Neuronal stem cell (in vitro differentiated cells): ENCODE measurements at regions not wholly inside any gene's neighbourhood (a gene's known extent, or its start where the extent isn't known, plus 50 kb on each side); places are given as distances from the start of the nearest gene placed in this dataset.

Experiments
- DNase-seq: peaks from one replicate; pipeline ENCODE4 v3.0.0-alpha.2; 2013; ENCODE audit warnings: low spot score
- H2AFZ ChIP-seq: one replicate; pipeline ENCODE4 v1.6.1; 2013; ENCODE audit warnings: mild to moderate bottlenecking, low read length, inconsistent platforms
- H2AK5ac ChIP-seq: 2 replicates; pipeline ENCODE4 v1.6.1; 2013; ENCODE audit warnings: low read depth, mild to moderate bottlenecking, inconsistent platforms, low read length, moderate library complexity, mixed read lengths
- H2BK120ac ChIP-seq: 2 replicates; pipeline ENCODE4 v1.6.1; 2013; ENCODE audit warnings: low read depth, mild to moderate bottlenecking, inconsistent platforms, low read length, moderate library complexity, mixed read lengths
- H2BK12ac ChIP-seq: one replicate; pipeline ENCODE4 v1.6.1; 2013; ENCODE audit warnings: low read length, inconsistent platforms
- H2BK15ac ChIP-seq: 2 replicates; pipeline ENCODE4 v1.6.1; 2013; ENCODE audit warnings: mild to moderate bottlenecking, low read length, inconsistent platforms, mixed read lengths
- H2BK5ac ChIP-seq: one replicate; pipeline ENCODE4 v1.6.1; 2013; ENCODE audit warnings: inconsistent platforms, mild to moderate bottlenecking, low read length, moderate library complexity
- H3K14ac ChIP-seq: one replicate; pipeline ENCODE4 v1.6.1; 2013; ENCODE audit warnings: low read length, inconsistent platforms
- H3K18ac ChIP-seq: 2 replicates; pipeline ENCODE4 v1.6.1; 2013; ENCODE audit warnings: low read length, inconsistent platforms
- H3K23ac ChIP-seq: 2 replicates; pipeline ENCODE4 v1.6.1; 2013; ENCODE audit warnings: low read depth, mild to moderate bottlenecking, mixed read lengths, low read length, inconsistent platforms; ENCODE audit not compliant: poor library complexity
- H3K27ac ChIP-seq: replicated peaks from 3 replicates; pipeline ENCODE4 v1.5.1; 2013; ENCODE audit warnings: low read length, inconsistent platforms
- H3K27me3 ChIP-seq, 3 experiments: 2 replicates each; pipeline ENCODE4 v1.6.1; 2013; ENCODE audit warnings: low read length in 3 of 3, mild to moderate bottlenecking in 2 of 3, inconsistent platforms in 1 of 3, low read depth in 1 of 3, mixed read lengths in 1 of 3, moderate library complexity in 1 of 3; ENCODE audit not compliant: control insufficient read depth in 3 of 3, insufficient read depth in 3 of 3
- H3K36me3 ChIP-seq, 2 donors: replicated peaks in 1 of 2; 2 replicates each; pipeline ENCODE4 v1.6.1; 2013; ENCODE audit warnings: low read length in 2 of 2; ENCODE audit not compliant: control insufficient read depth in 2 of 2, insufficient read depth in 2 of 2
- H3K4ac ChIP-seq: 2 replicates; pipeline ENCODE4 v1.6.1; 2013; ENCODE audit warnings: inconsistent platforms, mild to moderate bottlenecking, low read length, moderate library complexity
- H3K4me1 ChIP-seq, 2 donors: 1 replicate in 1 of 2; 2 replicates in 1 of 2; pipeline ENCODE4 v1.6.1; 2013; ENCODE audit warnings: low read length in 2 of 2, low read depth in 1 of 2; ENCODE audit not compliant: control insufficient read depth in 2 of 2, insufficient read depth in 1 of 2
- H3K4me2 ChIP-seq: one replicate; pipeline ENCODE4 v1.6.1; 2013; ENCODE audit warnings: mild to moderate bottlenecking, low read length, inconsistent platforms; ENCODE audit not compliant: insufficient read depth, poor library complexity, severe bottlenecking
- H3K4me3 ChIP-seq, 2 donors: 2 replicates each; pipeline ENCODE4 v1.5.1; 2013; ENCODE audit warnings: low read length in 2 of 2, mild to moderate bottlenecking in 2 of 2, inconsistent platforms in 1 of 2, moderate library complexity in 1 of 2
- H3K79me1 ChIP-seq: one replicate; pipeline ENCODE4 v1.6.1; 2013; ENCODE audit warnings: low read depth, mild to moderate bottlenecking, inconsistent platforms, low read length, moderate library complexity
- H3K9ac ChIP-seq: one replicate; pipeline ENCODE4 v1.6.1; 2013; ENCODE audit warnings: mild to moderate bottlenecking, low read depth, low read length, inconsistent platforms; ENCODE audit not compliant: poor library complexity
- H3K9me3 ChIP-seq, 2 donors: replicated peaks in 1 of 2; 2 replicates each; pipeline versions ENCODE3 to v1.6.1; 2013; ENCODE audit warnings: low read length in 2 of 2, mild to moderate bottlenecking in 2 of 2, inconsistent platforms in 1 of 2, low read depth in 1 of 2, mixed read lengths in 1 of 2, moderate library complexity in 1 of 2; ENCODE audit not compliant: control insufficient read depth in 2 of 2, insufficient read depth in 1 of 2
- H4K8ac ChIP-seq: one replicate; pipeline ENCODE4 v1.6.1; 2013; ENCODE audit warnings: low read depth, mild to moderate bottlenecking, inconsistent platforms, low read length, moderate library complexity
- H4K91ac ChIP-seq: one replicate; pipeline ENCODE4 v1.6.1; 2013; ENCODE audit warnings: low read length, low read depth, mild to moderate bottlenecking, inconsistent platforms; ENCODE audit not compliant: poor library complexity
- WGBS, 2 donors: extraction: QIAGEN DNeasy Blood & Tissue Kit; methylation state at CpG; one replicate each; pipeline ENCODE4 v1.1.7; 2013; ENCODE audit warnings: missing lambda C conversion rate in 2 of 2, mixed read lengths in 1 of 2; ENCODE audit not compliant: insufficient read length in 2 of 2, insufficient replicate concordance in 1 of 2; ENCODE audit errors: extremely low coverage in 2 of 2; 5-methylcytosine and 5-hydroxymethylcytosine counted together

- no CpG with 5 or more reads among the region's 3 CpGs for WGBS, 2 donors
- no peak overlapping the region for H3K4me2 ChIP-seq
- no peak overlapping the region for H2BK12ac ChIP-seq
- no peaks in the 10 kb centered on the region for H3K79me1 ChIP-seq
- H3K27me3 ChIP-seq: no peaks in the 10 kb centered on the region
- no peak overlapping the region for H2BK15ac ChIP-seq
- no peak overlapping the region for H2AFZ ChIP-seq
- H3K4ac ChIP-seq: no peak overlapping the region
- H2BK5ac ChIP-seq: no peak overlapping the region
- DNase-seq: no peak
- no peak overlapping the region for H3K14ac ChIP-seq
- no peak overlapping the region for H3K9ac ChIP-seq
- H3K36me3 ChIP-seq: no peaks in the 10 kb centered on the region
- no peak overlapping the region for H3K27ac ChIP-seq
- no peaks in the 10 kb centered on the region for H3K9me3 ChIP-seq
- no peak overlapping the region for H3K23ac ChIP-seq
- H3K4me3 ChIP-seq: no peak overlapping the region
- no peak overlapping the region for H4K8ac ChIP-seq
- H2BK120ac ChIP-seq: no peak overlapping the region
- H3K4me1 ChIP-seq: no peaks in the 10 kb centered on the region
- no peak overlapping the region for H3K18ac ChIP-seq
- H2AK5ac ChIP-seq: no peak overlapping the region
- no peak overlapping the region for H4K91ac ChIP-seq
Measured at GRCh38 chr3:63192248-63192647, 85.9 kb upstream of the SYNPR start.

DNA sequence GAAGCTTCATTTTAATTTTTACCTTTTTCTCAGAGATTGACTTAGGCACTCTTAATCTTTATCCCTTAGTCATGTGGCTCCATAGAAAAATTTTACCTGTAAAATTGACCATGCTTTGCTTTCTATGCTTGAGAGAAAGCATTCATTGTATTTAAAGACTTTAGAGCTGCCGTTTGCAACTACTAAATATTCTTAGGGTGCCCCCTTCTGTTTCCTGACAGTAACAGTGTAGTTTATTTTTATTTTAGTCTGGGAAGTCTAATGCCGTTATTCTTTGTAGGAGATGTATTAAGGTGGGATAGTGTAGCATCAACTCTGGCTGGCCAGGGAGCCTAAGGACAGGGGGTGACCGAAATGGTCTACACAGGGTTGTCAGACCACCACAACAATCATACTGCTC is 84.5 kb upstream of the SYNPR start:
- no peak overlapping the region for H3K4me3 ChIP-seq
- no peak overlapping the region for H3K27ac ChIP-seq
- no peak overlapping the region for H2BK12ac ChIP-seq
- H3K27me3 ChIP-seq: no peaks in the 10 kb centered on the region
- H2BK15ac ChIP-seq: no peak overlapping the region
- no peak overlapping the region for H4K91ac ChIP-seq
- H4K8ac ChIP-seq: no peak overlapping the region
- WGBS, 2 donors: no CpG with 5 or more reads among the region's 3 CpGs
- no peaks in the 10 kb centered on the region for H3K36me3 ChIP-seq
- H2BK120ac ChIP-seq: no peak overlapping the region
- H3K18ac ChIP-seq: no peak overlapping the region
- no peaks in the 10 kb centered on the region for H3K9me3 ChIP-seq
- no peak overlapping the region for H3K23ac ChIP-seq
- no peak overlapping the region for H2AK5ac ChIP-seq
- no peak overlapping the region for H3K4me2 ChIP-seq
- no peaks in the 10 kb centered on the region for H3K79me1 ChIP-seq
- no peak overlapping the region for H3K4ac ChIP-seq
- H3K14ac ChIP-seq: no peak overlapping the region
- no peak overlapping the region for H2BK5ac ChIP-seq
- H2AFZ ChIP-seq: no peak overlapping the region
- H3K4me1 ChIP-seq: no peaks in the 10 kb centered on the region
- H3K9ac ChIP-seq: no peak overlapping the region
- peak; percentile 9 for DNase-seq

DNA sequence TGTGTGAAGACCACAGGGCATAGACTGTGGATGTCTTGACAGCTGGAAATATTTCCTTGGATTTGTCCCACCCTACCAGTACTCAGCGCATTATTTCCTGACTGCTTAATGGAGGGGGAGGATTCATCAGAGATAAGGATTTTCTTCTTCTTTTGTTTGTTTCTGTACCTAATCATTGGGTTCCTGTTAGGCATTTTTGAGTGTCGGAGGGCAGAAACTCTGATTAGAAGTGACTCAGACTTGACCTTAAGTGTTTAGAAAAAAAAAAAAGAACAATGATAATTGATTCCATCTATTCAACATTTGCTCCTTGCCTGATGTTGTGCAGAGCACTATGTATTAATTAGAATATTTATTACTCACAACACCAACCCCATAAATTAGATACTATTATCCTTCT is 78.5 kb upstream of the SYNPR start:
- no CpG with 5 or more reads among the region's 2 CpGs for WGBS, 2 donors

DNA sequence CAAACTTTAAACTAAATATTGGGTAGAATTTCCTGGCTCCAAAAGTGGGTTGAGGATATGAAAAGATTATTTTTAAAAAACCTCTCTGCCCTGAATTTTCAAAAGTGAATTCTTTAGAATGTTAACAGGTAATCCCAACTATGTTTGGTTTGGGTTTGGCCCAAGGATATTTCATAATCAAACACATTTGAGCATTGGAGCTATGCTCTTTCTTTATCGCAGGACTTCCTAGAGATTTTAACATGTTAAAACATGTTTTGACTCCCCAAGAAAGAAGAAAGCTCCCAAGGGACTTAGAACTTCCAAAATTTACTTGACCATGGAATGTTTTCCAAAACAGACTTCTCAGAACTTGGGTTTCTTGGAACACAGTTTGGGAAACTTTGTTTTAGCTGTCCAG is 75.6 kb upstream of the SYNPR start:
- DNase-seq: no peak
- no peaks in the 10 kb centered on the region for H3K9me3 ChIP-seq
- H2AK5ac ChIP-seq: no peak overlapping the region

More for the DNA sequence above, 78.5 kb upstream of the SYNPR start:
- H3K4me2 ChIP-seq: no peak overlapping the region
- no peak overlapping the region for H2AK5ac ChIP-seq
- no peak overlapping the region for H3K27ac ChIP-seq
- H2AFZ ChIP-seq: no peak overlapping the region
- no peak overlapping the region for H3K4me3 ChIP-seq
- H3K18ac ChIP-seq: no peak overlapping the region
- H3K27me3 ChIP-seq: no peaks in the 10 kb centered on the region
- no peak overlapping the region for H4K91ac ChIP-seq
- H2BK15ac ChIP-seq: no peak overlapping the region
- H4K8ac ChIP-seq: no peak overlapping the region
- no peak for DNase-seq
- H3K36me3 ChIP-seq: no peaks in the 10 kb centered on the region
- no peak overlapping the region for H2BK120ac ChIP-seq
- H3K9me3 ChIP-seq: no peaks in the 10 kb centered on the region
- no peak overlapping the region for H3K14ac ChIP-seq
- H3K4me1 ChIP-seq: peaks cover 0 to 2% of the 10 kb centered on the region in 2 donors
- H3K4ac ChIP-seq: no peak overlapping the region
- no peak overlapping the region for H3K23ac ChIP-seq
- no peak overlapping the region for H3K9ac ChIP-seq
- H3K79me1 ChIP-seq: no peaks in the 10 kb centered on the region
- H2BK12ac ChIP-seq: no peak overlapping the region
- no peak overlapping the region for H2BK5ac ChIP-seq

More for the DNA sequence above, 75.6 kb upstream of the SYNPR start:
- H3K23ac ChIP-seq: no peak overlapping the region
- H3K18ac ChIP-seq: no peak overlapping the region
- no peak overlapping the region for H2BK15ac ChIP-seq
- no peaks in the 10 kb centered on the region for H3K36me3 ChIP-seq
- H2AFZ ChIP-seq: no peak overlapping the region
- no peak overlapping the region for H2BK120ac ChIP-seq
- no peaks in the 10 kb centered on the region for H3K79me1 ChIP-seq
- no peak overlapping the region for H3K9ac ChIP-seq
- no peak overlapping the region for H4K91ac ChIP-seq
- no peak overlapping the region for H3K4ac ChIP-seq
- no peak overlapping the region for H3K4me3 ChIP-seq
- no peak overlapping the region for H2BK5ac ChIP-seq
- no peak overlapping the region for H3K27ac ChIP-seq
- no peaks in the 10 kb centered on the region for H3K27me3 ChIP-seq
- H3K4me2 ChIP-seq: no peak overlapping the region
- no peak overlapping the region for H3K14ac ChIP-seq
- no CpG with 5 or more reads among the region's 1 CpG for WGBS, 2 donors
- H3K4me1 ChIP-seq: peaks cover 0 to 2% of the 10 kb centered on the region in 2 donors
- H4K8ac ChIP-seq: no peak overlapping the region
- no peak overlapping the region for H2BK12ac ChIP-seq
